ENCODE measurements at regions not wholly inside any gene's neighbourhood (a gene's known extent, or its start where the extent isn't known, plus 50 kb on each side); places are given as distances from the start of the nearest gene placed in this dataset.
"Not testable (repeated sequence)": the region's sequence is repeated elsewhere in the genome, so short reads cannot be mapped to it uniquely, and the experiment has no call there.

DNA sequence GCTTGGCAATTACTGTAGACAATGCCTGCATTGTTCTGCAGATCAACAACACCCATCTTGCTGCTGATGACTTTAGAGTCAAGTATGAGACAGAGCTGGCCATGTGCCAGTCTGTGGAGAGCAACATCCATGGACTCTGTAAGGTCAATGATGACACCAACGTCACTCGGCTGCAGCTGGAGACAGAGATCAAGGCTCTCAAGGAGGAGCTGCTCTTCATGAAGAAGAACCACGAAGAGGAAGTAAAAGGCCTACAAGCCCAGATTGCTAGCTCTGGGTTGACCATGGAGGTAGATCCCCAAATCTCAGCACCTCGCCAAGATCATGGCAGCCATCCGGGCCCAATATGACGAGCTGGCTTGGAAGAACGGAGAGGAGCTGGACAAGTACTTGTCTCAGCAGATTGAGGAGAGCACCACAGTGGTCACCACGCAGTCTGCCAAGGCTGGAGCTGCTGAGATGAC, 69.4 kb upstream of the RTL6 start:
- TF ChIP-seq, protein P1, sequence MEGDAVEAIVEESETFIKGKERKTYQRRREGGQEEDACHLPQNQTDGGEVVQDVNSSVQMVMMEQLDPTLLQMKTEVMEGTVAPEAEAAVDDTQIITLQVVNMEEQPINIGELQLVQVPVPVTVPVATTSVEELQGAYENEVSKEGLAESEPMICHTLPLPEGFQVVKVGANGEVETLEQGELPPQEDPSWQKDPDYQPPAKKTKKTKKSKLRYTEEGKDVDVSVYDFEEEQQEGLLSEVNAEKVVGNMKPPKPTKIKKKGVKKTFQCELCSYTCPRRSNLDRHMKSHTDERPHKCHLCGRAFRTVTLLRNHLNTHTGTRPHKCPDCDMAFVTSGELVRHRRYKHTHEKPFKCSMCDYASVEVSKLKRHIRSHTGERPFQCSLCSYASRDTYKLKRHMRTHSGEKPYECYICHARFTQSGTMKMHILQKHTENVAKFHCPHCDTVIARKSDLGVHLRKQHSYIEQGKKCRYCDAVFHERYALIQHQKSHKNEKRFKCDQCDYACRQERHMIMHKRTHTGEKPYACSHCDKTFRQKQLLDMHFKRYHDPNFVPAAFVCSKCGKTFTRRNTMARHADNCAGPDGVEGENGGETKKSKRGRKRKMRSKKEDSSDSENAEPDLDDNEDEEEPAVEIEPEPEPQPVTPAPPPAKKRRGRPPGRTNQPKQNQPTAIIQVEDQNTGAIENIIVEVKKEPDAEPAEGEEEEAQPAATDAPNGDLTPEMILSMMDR (conservative IDR thresholded peaks at IDR 0.05), result not testable (repeated sequence)
- not testable (repeated sequence) for TF ChIP-seq ZFX (IDR thresholded peaks at IDR 0.05)
